Keratinocyte (primary cell): ENCODE measurements at regions not wholly inside any gene's neighbourhood (a gene's known extent, or its start where the extent isn't known, plus 50 kb on each side); places are given as distances from the start of the nearest gene placed in this dataset.

Experiments
- DNase-seq: peaks from one replicate; pipeline ENCODE4 v3.0.0-alpha.2; 2011; ENCODE audit warnings: low read depth, missing footprints, low spot score
- FAIRE-seq: peaks from 2 replicates; lab custom pipeline; 2011; peaks lifted over from hg19 to GRCh38; lab: Jason Lieb, UNC
- H2AFZ ChIP-seq: 2 replicates; pipeline ENCODE4 v1.6.0; 2012; ENCODE audit warnings: low read length, control low read depth, inconsistent platforms; ENCODE audit not compliant: control insufficient read depth
- H3K27ac ChIP-seq: 2 replicates; pipeline ENCODE4 v1.5.1; 2011; ENCODE audit warnings: low read length; ENCODE audit not compliant: control insufficient read depth, insufficient read depth
- H3K27me3 ChIP-seq: 3 replicates; pipeline ENCODE4 v1.6.0; 2011; ENCODE audit warnings: low read length; ENCODE audit not compliant: control insufficient read depth, insufficient read depth; ENCODE audit errors: extremely low read depth
- H3K36me3 ChIP-seq, 2 experiments: 2 replicates in 1 of 2; 3 replicates in 1 of 2; pipeline ENCODE4 v1.5.1; 2011; ENCODE audit warnings: low read length in 2 of 2, mild to moderate bottlenecking in 1 of 2; ENCODE audit not compliant: control insufficient read depth in 2 of 2, insufficient read depth in 2 of 2; ENCODE audit errors: extremely low read depth in 1 of 2
- H3K4me1 ChIP-seq: 3 replicates; pipeline ENCODE4 v1.5.1; 2011; ENCODE audit warnings: low read length; ENCODE audit not compliant: control insufficient read depth, insufficient read depth; ENCODE audit errors: extremely low read depth
- H3K4me2 ChIP-seq: 3 replicates; pipeline ENCODE4 v1.6.0; 2011; ENCODE audit warnings: low read depth, low read length; ENCODE audit not compliant: control insufficient read depth, insufficient read depth; ENCODE audit errors: extremely low read depth
- H3K4me3 ChIP-seq, 3 experiments: fragments of 200-600 bp in 1 of 3; sonication (generic) in 1 of 3; 2 replicates in 2 of 3; 3 replicates in 1 of 3; pipeline ENCODE4 v1.5.1; 2011 to 2016; ENCODE audit warnings: low read length in 3 of 3, mild to moderate bottlenecking in 3 of 3, control low read depth in 2 of 3, inconsistent platforms in 1 of 3, low read depth in 1 of 3, mixed read lengths in 1 of 3, mixed run types in 1 of 3, moderate library complexity in 1 of 3; ENCODE audit not compliant: control insufficient read depth in 2 of 3, insufficient read depth in 2 of 3; ENCODE audit errors: extremely low read depth in 1 of 3
- H3K79me2 ChIP-seq: 2 replicates; pipeline ENCODE4 v1.6.0; 2012; ENCODE audit warnings: low read length; ENCODE audit not compliant: control insufficient read depth, insufficient read depth
- H3K9ac ChIP-seq: 3 replicates; pipeline ENCODE4 v1.6.0; 2011; ENCODE audit warnings: low read length; ENCODE audit not compliant: control insufficient read depth, insufficient read depth; ENCODE audit errors: extremely low read depth
- H3K9me1 ChIP-seq: 3 replicates; pipeline ENCODE4 v1.6.0; 2011; ENCODE audit warnings: low read length; ENCODE audit not compliant: control insufficient read depth, insufficient read depth; ENCODE audit errors: extremely low read depth
- H3K9me3 ChIP-seq: 2 replicates; pipeline ENCODE4 v1.5.1; 2012; ENCODE audit warnings: low read depth, low read length; ENCODE audit not compliant: control insufficient read depth
- H4K20me1 ChIP-seq: 3 replicates; pipeline ENCODE4 v1.6.0; 2011; ENCODE audit warnings: low read length; ENCODE audit not compliant: control insufficient read depth, insufficient read depth; ENCODE audit errors: extremely low read depth
- CTCF ChIP-seq, 3 experiments: IDR thresholded peaks in 1 of 3; conservative IDR thresholded peaks in 1 of 3; optimal IDR thresholded peaks in 1 of 3; 2 replicates in 2 of 3; 3 replicates in 1 of 3; pipeline versions ENCODE3 to v1.5.1; 2011; ENCODE audit warnings: low read length in 3 of 3, mild to moderate bottlenecking in 3 of 3, moderate library complexity in 2 of 3, control low read depth in 1 of 3, inconsistent platforms in 1 of 3; ENCODE audit not compliant: insufficient read depth in 2 of 3; ENCODE audit errors: extremely low read depth in 1 of 3
- EZH2 ChIP-seq: IDR thresholded peaks from one replicate; pipeline ENCODE4 v1.6.1; 2012; ENCODE audit warnings: inconsistent platforms, mild to moderate bottlenecking, low read length, moderate library complexity
- dilution Hi-C: fragments of 300-500 bp; cut with MboI; formaldehyde crosslinking; loops from one replicate; pipeline ENCODE4 v1.7.0; 2020; ENCODE audit warnings: low sequenced_read_pairs; ENCODE audit not compliant: extremely low pct_ligation_motif_present

- no peaks in the 10 kb centered on the region for H3K9me3 ChIP-seq
- no peak overlapping the region for H3K4me2 ChIP-seq
- no peak overlapping the region for H2AFZ ChIP-seq
- H4K20me1 ChIP-seq, result no peaks in the 10 kb centered on the region
- no peak overlapping the region for H3K27ac ChIP-seq
- no peaks in the 10 kb centered on the region for H3K79me2 ChIP-seq
- FAIRE-seq, result no peak
- DNase-seq, result no peak
- H3K36me3 ChIP-seq, result no peaks in the 10 kb centered on the region
- TF ChIP-seq CTCF (optimal IDR thresholded peaks at IDR 0.05 in 1 of 3, IDR thresholded peaks at IDR 0.05 in 1 of 3, conservative IDR thresholded peaks at IDR 0.05 in 1 of 3; ENCODE audit: extremely low read depth in 1 of 3, insufficient read depth in 2 of 3, low read length in 3 of 3), result no peak
- TF ChIP-seq EZH2, result no peak
- no peaks in the 10 kb centered on the region for H3K9me1 ChIP-seq
- no peaks in the 10 kb centered on the region for H3K4me1 ChIP-seq
- no peak overlapping the region for H3K9ac ChIP-seq
- H3K4me3 ChIP-seq, result no peak overlapping the region
- H3K27me3 ChIP-seq, result no peaks in the 10 kb centered on the region
- dilution Hi-C loops, result no loop called here
Observed at GRCh38 chr17:34811561-34811960, 149.7 kb downstream of the CCT6B start.

- no peak overlapping the region for H3K4me3 ChIP-seq
- H3K4me1 ChIP-seq, result no peaks in the 10 kb centered on the region
- no peak overlapping the region for H3K27ac ChIP-seq
- no peaks in the 10 kb centered on the region for H3K27me3 ChIP-seq
- dilution Hi-C loops, result no loop called here
- no peaks in the 10 kb centered on the region for H4K20me1 ChIP-seq
- no peak overlapping the region for H3K9ac ChIP-seq
- TF ChIP-seq EZH2 (no peak), CTCF (optimal IDR thresholded peaks at IDR 0.05 in 1 of 3, IDR thresholded peaks at IDR 0.05 in 1 of 3, conservative IDR thresholded peaks at IDR 0.05 in 1 of 3; ENCODE audit: extremely low read depth in 1 of 3, insufficient read depth in 2 of 3, low read length in 3 of 3) (no peak)
- FAIRE-seq, result no peak
- H2AFZ ChIP-seq, result no peak overlapping the region
- DNase-seq, result no peak
- H3K9me3 ChIP-seq, result no peaks in the 10 kb centered on the region
- H3K79me2 ChIP-seq, result no peaks in the 10 kb centered on the region
- H3K4me2 ChIP-seq, result no peak overlapping the region
- H3K36me3 ChIP-seq, result no peaks in the 10 kb centered on the region
- H3K9me1 ChIP-seq, result no peaks in the 10 kb centered on the region
Observed at GRCh38 chr17:34800661-34801060, 160.6 kb downstream of the CCT6B start.
